Muscle of arm (tissue), 1 donor: ENCODE measurements at regions not wholly inside any gene's neighbourhood (a gene's known extent, or its start where the extent isn't known, plus 50 kb on each side); places are given as distances from the start of the nearest gene placed in this dataset.

ENCODE experiments used
- DNase-seq: peaks from one replicate; pipeline ENCODE4 v3.0.0-alpha.2; 2013

DNA sequence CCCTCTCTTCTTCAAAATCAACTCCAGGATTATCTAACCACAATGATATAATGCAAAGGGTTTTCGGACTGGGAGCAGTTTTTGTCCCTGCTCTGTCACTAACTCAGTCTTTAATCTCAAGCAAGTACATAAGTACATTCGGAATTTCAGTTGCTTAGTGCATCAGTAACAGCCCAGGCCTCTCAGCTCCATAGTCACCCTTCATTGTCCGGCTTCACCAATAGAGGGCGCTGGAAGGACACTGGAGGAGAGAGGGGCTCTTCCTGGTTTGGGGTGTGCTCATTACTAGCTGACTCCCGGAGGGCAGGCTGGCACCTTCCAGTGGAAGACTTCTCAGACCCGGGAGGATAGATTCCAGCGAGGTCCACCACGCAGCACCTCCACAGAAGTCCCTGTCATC lies 90.4 kb upstream of the PDGFD start:
- DNase-seq = peak; percentile 0

DNA sequence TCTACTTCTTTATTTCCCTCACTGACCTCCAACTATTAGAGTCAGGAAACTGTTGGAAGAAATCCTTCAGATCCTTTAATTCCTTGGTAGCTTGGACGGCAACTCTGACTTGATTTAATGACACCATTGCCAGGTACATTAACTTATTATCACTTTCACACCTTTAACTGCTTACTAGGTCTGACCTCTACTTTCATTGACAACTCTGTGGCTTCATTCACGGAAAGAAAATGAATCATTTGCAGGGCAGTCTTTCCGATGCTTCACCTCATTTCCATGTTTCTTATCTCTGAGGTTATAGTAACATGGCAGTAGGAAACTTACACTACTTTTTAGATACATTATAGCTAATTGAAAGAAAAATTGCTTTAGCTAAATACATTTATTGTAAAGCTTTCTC lies 82.6 kb upstream of the PDGFD start:
- DNase-seq = no peak

DNA sequence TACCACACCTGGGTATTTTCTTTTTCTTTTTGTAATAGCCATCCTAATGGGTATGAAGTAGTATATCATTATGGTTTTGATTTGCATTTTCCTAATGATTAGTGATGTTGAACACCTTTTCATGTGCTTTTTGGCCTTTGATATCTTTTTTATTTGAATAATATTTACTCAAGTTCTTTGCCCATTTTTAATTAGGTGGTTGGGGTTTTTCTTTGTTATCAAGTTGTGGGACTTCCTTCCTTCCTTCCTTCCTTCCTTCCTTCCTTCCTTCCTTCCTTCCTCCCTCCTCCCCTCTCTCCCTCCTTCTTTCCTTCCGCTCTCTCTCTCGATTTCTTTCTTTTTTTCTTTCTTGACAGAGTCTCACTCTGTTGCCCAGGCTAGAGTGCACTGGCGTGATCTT lies 75.0 kb upstream of the PDGFD start:
- DNase-seq = no peak

DNA sequence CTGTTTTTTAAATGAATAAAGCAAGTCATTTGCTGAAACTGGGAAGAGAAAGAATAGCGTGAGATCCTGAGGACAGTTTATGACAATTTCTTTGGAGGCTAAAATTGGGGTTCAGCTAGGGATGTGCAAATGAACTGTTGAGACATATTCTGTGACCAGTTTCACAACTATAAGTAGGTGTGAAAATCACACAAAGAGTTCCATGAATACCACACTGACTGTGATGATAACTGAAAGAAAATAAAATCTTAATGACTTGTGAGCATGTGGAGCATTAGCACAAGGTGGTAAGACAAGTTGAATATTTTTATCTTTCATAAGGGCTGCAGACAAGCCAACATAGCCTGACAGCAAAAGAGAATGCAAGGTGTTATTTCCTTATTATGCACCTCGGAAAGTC lies 61.1 kb upstream of the PDGFD start:
- DNase-seq = no peak

DNA sequence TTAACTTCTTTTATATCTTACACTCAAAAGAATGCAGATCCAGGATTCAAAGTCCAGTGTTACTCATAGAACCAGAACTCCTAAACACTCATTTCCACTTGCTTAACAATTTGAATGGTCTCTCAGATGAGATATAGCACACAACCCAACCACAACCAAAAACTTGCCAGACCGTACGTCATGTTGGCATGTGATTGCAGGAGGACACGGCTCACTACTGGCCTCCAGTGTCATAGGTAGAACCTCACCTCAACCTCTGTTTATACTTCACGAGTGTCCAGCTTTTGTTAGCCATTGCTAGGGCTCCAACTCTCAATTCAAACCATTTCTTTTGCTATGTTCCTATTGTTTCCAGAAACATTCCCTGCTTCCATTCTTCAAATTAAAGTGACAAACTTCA lies 58.5 kb upstream of the PDGFD start:
- no peak for DNase-seq

DNA sequence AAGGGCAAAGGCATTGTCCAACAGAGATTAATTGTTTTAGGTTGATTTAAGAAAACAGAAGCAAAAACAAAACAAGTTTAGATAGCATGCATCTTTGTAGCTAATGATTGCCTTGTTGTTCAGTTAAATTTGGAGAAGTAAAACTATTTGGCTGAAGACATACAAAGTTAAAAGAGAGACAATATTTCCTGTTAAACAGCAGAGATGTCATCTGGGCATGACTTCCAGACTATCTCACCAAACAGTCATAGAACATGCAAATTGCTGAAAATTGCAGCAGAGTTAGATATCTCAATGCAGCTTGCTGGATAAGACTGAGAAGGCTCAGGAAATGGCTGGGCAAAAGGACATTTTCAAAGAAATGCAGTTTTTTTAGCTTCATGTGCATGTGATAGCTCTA lies 57.5 kb upstream of the PDGFD start:
- DNase-seq = no peak

DNA sequence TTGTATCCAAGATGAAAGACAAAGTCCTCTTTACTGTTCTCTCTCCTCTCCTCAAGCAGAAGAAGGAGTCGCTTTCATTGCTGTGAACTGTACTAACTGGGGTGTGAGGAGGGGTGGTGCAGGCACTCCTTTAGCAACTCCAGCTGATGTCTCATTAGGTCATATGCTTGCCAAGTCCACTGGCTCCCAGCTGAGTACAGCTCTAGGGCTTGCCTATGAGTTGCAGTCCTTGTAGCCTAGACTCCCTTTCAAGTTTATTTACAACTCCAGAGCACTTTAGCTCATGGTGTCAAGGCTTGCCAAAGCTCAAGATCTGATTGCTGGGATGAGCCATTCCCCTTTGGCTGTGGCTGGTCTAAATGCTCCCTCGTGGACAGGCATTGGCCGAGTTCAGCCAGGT lies 55.1 kb upstream of the PDGFD start:
- DNase-seq = peak; percentile 53

DNA sequence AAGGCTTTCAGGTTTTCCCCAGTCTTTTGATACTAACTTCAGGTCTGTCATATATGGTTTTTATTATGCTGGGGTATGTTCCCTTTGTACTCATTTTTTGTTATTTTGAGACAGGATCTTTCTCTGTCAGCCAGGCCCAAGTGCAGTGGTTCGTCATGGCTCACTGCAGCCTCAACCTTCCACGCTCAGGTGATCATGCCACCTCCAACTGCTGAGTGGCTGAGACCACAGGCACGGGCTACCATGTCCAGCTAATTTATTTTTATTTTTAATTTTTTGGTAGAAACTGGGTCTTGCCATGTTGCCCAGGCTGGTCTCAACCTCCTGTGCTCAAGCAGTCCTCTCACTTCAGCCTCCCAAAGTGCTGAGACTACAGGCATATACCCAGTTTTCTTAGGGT lies 50.6 kb upstream of the PDGFD start:
- no peak for DNase-seq
